Gastroesophageal sphincter (tissue), 3 donors: ENCODE measurements at regions not wholly inside any gene's neighbourhood (a gene's known extent, or its start where the extent isn't known, plus 50 kb on each side); places are given as distances from the start of the nearest gene placed in this dataset.

Source experiments
- CTCF ChIP-seq, 4 experiments: fragments of 200-600 bp in 2 of 4; fragments of 450-650 bp in 2 of 4; sonication (generic) in 1 of 4; IDR thresholded peaks; one replicate each; pipeline ENCODE4 v1.5.1; 2017 to 2019; ENCODE audit warnings: antibody characterized with exemption in 4 of 4, mild to moderate bottlenecking in 2 of 4, moderate library complexity in 2 of 4
- POLR2A ChIP-seq, 2 donors: fragments of 450-650 bp; IDR thresholded peaks; one replicate each; pipeline ENCODE4 v1.6.1; 2017; ENCODE audit warnings: antibody characterized with exemption in 2 of 2, mild to moderate bottlenecking in 2 of 2, moderate library complexity in 1 of 2

DNA sequence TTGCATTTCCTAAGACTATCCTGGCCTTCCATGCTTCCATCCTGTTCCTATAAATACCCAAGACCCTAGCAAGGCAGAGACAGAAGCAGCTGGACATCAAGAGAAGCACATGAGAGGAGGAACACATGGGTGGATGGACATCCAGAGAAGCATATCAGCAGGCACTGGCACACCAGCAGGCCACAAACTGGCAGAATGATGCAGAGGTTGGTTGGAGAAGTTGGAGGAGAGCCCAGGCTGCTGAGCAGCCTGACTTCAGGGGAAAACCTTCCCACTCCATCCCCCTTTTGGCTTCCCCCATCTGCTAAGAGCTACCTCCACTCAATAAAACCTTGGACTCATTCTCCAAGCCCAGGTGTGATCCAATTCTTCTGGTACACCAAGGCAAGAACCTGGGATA lies 332.5 kb downstream of the FRK start:
- TF ChIP-seq CTCF (IDR thresholded peaks at IDR 0.05) (no peak), POLR2A (IDR thresholded peaks at IDR 0.05) (no peak)
